Cerebellar nuclear complex (tissue), 1 donor: ENCODE measurements at regions not wholly inside any gene's neighbourhood (a gene's known extent, or its start where the extent isn't known, plus 50 kb on each side); places are given as distances from the start of the nearest gene placed in this dataset.

Source experiments
- DNase-seq, 2 experiments: peaks; one replicate each; lab custom pipeline; 2025; lab: John Stamatoyannopoulos, UW

DNA sequence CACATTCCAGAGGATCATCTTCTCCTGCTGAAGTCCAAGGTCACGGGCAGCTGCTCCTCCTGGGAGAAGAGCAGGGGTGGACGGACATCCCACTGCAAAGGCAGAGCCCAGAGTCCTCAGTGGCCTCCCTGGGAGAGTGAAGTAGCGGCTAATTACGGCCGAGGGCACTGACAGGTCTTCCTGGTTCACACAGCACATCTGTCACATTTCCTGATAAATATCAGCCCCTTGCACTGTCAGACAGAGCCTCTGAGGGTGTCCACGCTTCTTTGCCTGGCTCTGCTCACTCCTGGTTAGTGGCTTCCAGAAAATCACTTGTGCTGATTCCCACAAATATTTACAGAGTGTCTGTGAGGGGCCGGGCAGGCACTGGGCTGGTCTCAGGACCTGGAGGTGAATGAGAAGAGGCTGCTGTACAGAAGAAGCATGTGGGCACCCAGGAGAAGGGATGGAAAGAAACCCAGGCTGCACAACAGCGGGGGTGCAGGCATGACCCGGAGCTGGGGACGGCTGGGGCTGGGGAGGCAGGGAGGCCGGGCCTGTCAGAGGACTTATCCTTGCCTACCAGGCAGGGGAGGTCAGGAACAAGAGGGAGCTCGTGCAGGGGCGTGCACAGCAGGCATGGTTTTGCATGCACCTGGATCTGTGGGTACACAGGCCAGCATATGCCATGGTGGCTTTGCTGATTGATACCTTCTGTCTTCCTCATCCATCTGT lies 258.2 kb upstream of the TNRC6C start:
- no peak for DNase-seq

DNA sequence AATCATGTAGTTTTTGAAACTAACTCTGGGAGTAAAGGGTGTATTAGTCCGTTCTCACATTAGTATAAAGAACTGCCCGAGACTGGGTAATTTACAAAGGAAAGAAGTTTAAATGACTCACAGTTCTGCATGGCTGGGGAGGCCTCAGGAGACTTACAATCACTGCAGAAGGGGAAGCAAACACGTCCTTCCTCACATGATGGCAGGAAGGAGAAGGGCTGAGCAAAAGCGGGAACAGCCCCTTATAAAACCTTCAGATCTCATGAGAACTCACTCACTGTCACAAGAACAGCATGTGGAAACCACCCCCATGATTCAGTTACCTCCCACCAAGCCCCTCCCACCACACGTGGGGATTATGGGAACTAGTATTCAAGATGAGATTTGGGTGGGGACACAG lies 256.5 kb upstream of the TNRC6C start:
- no peak for DNase-seq

DNA sequence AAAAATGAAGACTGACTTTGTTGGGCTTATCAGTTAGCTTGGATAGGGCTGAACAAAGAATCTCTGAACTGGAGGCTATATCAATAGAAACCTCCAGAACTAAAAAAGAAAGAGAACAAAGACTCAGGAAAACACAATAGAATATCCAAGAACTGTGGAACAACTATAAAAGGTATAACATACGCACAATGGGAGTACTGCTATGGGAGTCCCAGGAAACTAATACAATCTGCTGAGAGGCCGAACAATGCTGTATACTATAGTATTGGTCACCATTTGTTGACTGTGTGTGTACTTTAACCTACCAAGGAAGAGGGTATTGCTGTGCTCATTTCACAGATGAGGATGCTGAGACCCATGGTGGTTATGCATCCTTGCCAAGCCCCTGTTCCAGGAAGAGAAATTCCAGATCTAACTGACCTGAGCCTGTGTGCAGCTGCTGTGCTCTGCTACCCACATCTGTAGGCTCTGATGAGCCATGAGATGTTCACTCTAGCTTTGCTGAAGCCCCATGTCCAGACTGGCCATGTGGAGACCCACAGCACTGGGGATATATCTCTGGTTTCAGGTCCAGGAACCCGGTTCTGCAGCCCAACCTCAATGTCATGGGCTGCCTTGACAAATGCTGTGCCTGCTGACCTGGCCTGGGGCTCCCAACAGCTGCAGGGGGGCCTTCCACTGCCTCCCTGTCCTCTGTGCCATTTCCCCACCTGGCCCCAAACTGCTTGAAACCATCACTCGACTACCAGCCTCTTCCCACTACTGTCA lies 254.3 kb upstream of the TNRC6C start:
- no peak for DNase-seq

DNA sequence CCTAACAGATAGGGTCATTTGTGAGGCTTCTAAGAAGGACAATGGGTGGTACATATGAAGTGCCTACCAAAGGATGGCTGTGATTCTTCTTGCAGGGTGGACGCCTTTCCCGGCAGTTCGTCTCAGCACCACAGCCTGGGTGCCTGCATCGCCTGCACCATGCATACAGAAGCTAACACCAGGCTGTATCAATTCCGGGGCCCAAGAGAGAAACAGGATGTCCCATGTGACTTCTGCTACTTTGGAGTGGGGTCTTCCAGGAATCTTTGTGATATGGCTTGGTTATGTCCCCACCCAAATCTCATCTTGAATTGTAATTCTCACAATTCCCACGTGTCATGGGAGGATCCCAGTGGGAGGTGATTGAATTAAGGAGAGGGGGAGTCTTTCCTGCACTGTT lies 251.6 kb upstream of the TNRC6C start:
- DNase-seq = no peak

DNA sequence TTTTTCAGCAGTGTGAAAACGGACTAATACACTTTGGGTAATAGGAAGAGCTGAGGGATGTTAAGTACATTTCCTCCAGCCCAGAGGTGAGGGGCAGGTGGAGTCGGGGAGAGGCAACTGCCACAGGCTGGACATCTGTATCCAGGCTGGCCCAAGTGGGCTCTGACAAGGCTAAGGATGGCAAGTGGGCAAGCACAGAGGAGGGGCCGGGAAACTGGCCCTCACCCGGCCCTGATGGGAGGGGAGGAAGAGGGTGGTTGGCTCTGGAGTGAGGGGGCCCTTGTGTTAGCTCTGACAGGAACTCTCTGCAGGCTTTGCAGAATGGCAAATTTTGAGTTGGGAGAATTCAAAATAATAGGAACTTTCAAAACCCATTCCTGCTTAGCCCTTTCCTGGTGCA lies 251.0 kb upstream of the TNRC6C start:
- no peak for DNase-seq

DNA sequence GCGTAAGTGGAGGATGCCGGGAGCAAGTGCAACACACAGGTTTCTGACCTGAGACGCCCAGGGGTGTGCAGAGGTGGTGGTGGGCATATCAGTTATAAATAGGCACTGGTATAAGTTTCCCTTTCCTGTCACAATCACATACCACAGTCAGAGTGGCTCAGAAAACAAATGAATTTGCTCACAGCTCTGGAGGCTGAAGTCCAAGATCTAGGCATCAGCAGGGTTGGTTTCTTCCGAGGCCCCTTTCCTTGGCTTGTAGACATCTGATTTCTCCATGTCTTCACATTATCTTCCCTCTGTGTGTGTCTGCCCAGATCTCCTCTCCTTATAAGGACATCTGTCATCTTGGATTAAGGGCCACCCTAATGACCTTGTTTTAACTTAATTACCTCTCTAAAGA lies 250.5 kb upstream of the TNRC6C start:
- no peak for DNase-seq

DNA sequence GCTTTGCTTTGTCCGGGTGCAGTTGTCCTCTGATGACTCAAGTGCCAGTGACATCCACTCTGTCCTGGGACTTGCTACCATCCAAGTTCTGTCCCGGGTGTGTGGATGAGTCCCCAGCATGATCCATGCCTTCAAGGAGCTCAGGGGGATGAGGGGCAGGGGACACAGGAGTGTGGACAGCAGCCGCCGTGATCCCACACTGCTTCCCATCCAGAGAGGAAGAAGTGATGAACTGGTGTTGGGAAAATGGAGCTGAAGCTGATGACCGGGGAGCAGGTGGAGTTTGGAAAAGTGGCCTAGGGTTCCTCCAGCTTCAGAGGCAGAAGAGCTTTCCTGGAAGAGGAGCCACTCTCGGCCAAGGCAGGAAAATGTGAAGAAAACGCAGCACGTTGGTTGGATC lies 249.6 kb upstream of the TNRC6C start:
- DNase-seq = no peak

DNA sequence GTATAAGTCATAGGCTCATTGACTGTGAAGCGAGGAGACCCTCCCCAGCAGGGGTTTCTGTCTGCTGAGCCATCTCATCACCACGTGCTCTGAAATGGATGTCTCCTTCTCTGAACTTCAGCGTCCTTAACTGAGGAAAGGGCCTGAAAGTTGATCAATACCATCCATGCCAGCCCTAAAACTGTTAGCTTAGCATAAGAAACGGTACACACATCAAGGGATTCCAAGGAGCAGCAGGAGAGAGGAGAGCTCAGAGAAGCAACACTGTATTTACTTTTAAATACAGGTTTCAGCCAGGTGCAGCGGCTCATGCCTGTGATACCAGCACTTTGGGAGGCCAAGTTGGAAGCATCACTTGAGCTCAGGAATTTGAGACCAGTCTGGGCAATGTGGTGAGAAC lies 248.9 kb upstream of the TNRC6C start:
- DNase-seq = no peak

DNA sequence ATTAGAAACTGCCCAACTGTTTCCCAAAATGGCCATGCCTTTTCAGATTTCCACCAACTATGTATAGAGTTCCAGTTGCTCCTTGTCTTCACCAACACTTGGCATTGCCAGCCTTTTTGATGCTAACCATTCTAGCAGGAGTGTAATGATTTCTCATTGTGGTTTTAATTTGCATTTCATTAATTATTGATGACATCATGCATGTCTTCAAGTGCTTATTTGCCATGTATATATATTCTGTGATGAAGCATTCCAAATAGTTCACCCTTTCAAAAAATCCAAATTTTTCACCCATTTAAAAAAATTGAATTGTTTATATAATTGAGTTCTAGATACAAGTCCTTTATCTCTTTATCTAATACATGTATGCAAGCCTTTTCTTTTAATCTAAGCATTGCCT lies 245.9 kb upstream of the TNRC6C start:
- DNase-seq = no peak

DNA sequence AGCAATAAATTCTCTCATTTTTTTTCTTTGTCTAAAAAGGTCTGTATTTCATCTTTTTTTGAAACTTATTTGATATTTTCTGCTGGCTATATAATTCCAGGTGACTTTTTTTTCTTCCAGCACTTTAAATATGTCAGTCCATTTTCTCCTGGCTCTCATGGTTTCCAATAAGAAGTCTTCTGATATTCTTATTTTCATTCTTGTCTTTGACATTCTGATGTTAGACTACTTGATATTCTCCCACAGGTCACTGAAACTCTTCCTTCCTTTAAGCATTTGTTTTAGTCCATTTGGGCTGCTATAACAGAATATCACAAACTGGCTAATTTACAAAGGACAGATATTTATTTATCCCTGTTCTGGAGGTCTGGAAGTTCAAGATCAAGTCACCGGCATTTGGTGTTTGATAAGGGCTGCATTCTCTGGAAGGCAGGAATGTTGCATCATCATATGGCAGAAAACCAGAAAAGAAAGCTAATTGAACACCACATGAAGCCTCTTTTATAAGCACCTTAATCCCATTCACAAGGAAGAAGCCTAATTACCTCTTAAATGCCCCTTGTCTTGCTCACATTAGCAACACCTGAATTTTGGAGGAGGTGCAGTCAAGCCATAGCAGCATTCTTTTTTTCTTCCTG lies 242.1 kb upstream of the TNRC6C start:
- no peak for DNase-seq

DNA sequence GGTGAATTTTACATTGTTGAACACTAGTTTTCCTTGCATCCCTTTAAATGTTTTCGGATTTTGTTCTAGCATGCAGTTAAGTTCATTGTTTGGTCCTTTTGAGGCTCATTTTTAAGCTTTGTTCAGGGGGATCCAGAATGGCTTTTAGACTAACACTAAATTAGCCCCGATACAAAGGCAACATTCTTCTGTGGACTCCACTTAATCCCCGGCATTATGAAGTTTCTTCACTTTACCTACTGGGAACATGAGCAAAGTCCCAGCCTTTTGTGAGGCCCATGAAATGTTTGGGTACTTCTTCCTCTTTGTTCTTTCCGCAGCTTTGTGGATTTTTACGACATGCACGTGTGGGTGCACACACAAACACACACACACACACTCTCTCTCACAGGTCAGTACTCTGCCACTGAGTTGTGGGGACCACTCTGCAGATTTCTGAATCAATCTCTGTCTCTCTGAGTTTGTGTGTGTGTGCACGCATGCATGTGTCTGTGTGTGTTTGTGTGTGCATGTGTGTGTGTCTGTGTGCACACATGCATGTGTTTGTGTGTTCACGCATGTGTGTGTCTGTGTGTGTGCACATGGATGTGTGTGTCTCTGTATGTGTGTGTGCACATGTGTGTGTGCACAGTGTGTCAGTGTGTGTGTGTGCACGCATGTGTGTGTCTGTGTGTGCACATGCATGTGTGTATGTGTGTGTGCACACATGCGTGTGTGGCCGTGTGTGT lies 240.4 kb upstream of the TNRC6C start:
- no peak for DNase-seq

DNA sequence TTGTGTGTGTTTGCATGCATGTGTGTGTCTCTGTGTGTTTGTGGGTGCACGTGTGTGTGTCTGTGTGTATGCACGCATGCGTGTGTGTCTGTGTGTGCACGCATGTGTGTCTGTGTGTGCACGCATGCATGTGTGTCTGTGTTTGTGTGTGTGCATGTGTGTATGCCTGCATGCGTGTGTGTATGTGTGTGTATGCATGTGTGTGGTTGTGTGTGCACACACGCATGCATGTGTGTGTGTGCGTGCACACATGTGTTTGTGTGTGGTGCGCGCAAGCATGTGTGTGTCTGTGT lies 239.9 kb upstream of the TNRC6C start:
- DNase-seq = no peak

DNA sequence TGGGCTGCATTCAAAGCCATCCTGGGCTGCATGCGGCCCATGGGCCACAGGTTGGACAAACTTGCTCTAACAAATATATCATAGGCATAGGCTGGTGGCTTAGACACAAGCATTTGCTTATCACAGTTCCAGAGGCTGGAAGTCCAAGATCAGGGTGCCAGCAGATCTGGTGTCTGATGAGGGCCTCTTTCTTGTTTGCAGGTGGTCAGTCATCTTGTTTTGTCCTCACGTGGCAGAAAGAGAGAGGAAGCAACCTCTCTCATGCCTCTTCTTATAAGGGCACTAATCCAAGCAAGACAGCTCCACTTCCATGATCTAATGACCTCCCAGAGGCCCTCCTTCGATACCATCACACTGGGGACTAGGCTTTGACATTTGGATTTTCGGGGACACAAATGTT lies 238.7 kb upstream of the TNRC6C start:
- DNase-seq = no peak

DNA sequence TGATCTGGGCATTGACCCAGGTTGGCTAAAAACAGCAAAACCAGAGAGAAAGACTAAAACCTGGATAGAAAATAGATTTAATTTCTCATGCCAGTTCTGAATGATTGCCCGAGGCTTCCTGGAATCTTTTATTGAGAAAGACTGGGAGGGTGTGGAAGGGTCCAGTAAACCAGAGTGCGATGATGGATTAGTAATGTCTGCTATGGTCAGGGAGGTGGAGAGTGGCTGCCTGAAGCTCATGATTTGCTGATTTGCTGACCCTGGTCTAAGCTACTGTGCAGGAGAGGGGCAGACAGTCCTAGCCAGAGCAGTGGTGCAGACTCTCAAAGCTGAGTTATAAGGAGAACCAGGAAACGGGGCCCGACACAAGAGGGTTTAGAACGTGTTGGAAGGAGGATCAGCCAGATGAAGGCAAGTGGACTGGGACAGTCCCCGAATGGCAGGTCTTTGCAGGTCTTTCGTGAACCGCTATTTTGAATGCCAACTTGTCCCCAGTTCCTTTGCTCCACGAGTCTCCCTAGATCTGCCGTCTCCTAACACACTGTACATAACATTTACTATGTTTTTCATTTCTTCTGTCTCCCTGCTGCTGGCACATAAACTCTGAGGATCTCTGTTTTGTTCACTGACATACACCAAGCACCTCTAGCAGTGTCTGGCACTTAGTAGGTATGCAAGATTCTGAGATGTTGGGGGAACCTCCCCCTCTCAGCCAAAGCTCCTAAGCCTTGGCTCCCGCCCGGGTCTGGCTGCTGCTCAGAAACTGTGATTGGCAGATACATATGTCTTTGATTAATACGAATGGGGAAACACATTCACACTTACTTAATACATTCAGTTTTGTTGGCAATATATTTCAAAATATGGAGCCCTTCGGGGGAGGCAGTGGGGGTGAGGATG lies 237.3 kb upstream of the TNRC6C start:
- no peak for DNase-seq

DNA sequence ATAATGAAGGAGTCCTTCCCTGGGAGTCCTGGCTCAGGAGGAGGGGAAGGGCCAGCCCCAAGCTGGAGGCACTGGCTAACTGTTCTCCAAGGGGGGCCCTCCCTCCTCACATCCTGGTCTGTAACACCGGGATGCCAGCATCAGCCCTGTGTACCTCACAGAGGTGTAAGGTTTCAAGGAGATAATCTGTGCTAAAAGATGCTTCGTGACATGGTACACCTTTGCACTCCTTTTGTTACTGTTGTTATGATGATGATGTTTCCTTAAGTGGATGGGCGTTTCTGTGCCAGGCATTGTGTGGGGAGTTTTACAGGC lies 236.7 kb upstream of the TNRC6C start:
- DNase-seq = no peak

DNA sequence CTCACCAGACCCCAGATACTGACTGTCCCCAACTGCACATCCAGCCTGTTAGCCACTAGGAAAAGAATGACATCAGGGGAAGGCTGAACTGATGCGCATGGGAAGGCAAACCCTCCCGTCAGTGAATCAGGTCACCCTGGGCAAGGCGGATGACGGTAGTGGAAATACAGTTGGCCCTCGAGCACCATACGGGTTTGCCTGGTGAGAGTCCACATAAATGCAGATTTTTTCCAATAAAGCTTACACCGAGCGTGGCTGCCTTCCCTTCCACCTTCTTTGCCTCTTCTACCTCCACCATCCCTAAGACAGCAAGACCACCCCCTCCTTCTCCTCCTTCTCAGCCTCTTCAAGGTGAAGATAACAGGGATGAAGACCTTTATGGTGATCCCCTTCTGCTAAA lies 236.1 kb upstream of the TNRC6C start:
- no peak for DNase-seq

DNA sequence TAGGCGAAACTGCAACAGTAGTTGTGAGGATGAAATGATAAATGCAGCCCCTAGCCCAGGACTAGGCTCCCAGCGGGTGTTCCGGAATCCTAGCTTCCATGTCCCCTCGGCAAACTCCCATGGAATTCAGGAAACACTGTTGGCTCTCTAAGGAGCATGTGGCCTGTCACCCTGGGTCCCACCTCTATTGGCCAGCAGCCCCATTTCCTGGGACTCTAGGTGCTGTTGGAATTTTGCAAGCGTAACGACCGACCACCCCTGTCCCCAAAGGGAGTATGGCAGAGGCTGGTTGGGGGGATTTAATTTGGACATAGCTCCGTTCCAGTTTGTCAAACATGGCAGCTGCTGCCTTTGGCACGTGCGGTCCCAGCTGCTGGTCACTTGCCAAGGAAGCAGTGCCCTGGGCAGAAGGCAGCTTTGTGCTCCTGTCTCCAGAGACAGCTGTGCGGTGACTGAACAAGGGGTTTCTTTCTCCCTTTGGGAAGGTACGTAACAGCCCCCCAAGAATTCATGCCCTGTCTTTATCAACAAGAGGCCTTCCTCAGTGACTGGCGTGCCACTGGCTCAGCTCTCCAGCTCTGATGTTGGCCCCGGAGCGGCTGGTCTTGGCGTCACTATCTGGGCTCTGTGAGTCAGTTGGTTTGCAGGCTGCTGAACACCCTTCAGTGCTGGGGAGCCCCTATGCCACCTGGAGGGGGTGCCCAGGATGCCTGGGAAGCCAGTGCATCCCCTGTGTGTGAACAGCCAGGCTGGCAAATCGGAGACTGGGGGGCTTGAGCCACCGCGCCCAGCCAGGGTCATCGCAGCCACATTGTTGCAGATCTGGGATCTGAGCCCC lies 235.2 kb upstream of the TNRC6C start:
- DNase-seq = no peak

DNA sequence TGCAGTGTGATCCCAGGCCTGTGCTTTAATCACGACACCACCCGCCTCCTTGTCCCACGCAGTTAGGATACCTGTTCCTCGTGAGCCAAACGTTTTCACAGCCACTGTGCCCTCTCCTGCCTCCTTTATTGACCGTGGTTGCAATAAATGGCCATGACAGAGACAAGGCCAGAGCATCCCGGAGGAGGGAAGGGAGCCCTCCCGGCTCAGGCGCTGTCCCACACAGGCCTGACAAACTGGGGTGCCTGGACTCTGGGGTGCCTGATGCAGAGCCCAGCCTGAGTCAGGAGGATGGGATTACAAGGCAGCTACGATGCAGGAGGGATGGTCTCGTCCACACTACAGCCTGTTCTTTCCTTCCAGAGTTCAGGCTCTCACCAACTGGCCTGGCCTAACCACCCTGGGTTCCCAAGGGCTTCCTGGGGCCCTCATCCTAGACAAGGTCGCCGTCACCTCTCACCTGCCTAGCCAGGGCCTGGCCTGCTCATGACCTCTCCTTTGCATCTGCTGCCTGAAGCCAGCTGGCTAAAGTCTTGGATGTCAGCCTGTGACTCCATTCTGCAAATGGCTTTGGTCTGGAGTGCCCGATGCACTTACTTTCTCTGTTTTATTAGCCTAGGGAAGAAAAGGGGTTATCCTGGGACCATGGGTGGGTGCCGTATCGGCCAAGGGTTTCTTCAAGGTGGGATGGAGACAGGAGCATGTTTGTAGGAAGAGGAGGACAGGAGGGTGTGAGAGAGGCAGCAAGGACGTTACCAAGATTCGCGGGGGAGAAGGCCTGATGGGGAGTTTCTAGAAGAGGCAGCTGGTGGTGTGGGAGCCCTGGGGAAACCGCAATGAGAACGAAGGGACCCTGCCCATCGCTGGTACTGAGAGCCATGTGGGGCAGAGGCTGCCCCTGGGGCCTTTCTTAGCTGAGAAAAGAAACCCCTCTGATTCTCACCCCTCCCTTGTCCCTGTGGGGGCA lies 234.3 kb upstream of the TNRC6C start:
- DNase-seq = no peak

DNA sequence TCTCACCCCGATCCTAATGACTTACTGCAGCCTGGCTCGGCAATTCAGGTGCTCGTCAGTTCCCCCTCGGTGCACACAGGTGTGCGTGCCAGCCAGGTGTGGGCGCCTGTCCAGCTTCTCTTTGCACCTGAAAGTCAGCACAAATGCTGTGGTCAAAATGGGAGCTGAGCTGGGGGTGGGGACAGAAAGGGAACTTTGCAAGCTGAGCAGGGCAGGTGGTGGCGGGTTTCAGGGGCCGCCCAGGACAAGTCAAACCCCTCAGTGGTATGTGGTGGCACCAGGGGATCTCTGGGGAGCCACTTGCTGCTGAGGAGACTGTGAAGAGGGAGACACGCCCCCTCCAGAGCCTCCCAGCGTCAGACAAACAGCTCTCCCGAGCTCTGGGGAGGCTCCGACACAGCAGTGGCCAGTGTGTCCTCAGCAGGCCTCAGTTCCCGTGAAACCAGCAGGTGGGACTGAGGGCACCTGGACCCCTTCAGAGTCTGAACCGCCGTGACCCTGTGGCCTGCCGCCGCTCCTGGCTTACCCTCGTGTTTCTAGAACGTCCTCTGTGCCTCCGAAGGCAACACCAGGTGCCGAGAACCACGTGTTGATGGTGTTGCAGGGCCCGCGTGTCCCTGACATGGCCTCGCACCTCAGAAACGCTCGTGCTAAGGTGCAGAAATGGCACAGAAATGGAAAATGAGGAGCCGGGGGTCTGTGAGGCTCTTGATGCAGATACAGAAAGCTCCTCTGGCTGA lies 233.5 kb upstream of the TNRC6C start:
- no peak for DNase-seq
